GM19328 (cell line): ENCODE measurements at regions not wholly inside any gene's neighbourhood (a gene's known extent, or its start where the extent isn't known, plus 50 kb on each side); places are given as distances from the start of the nearest gene placed in this dataset.
"Not testable (repeated sequence)": the region's sequence is repeated elsewhere in the genome, so short reads cannot be mapped to it uniquely, and the experiment has no call there.

Source experiments
- ATAC-seq: cut with Tn5 transposase; IDR thresholded peaks from one replicate; pipeline ENCODE4 v1.9.1; 2021; ENCODE audit warnings: mild to moderate bottlenecking, moderate library complexity; ENCODE audit not compliant: unreplicated experiment

DNA sequence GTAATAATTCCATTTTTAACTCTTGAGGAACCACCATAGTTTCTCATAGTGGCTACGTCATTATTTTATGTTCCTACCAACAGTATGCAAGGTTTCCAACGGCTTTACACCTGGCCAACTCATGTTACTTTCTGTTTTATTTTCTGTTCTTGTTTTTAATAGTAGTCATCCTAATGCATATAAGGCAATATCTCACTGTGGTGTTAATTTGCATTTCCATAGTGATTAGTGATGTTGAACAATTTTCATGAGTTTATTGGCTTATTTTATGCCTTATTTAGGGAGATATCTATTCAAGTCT is 465.5 kb upstream of the KLF6 start:
- ATAC-seq, result no peak

DNA sequence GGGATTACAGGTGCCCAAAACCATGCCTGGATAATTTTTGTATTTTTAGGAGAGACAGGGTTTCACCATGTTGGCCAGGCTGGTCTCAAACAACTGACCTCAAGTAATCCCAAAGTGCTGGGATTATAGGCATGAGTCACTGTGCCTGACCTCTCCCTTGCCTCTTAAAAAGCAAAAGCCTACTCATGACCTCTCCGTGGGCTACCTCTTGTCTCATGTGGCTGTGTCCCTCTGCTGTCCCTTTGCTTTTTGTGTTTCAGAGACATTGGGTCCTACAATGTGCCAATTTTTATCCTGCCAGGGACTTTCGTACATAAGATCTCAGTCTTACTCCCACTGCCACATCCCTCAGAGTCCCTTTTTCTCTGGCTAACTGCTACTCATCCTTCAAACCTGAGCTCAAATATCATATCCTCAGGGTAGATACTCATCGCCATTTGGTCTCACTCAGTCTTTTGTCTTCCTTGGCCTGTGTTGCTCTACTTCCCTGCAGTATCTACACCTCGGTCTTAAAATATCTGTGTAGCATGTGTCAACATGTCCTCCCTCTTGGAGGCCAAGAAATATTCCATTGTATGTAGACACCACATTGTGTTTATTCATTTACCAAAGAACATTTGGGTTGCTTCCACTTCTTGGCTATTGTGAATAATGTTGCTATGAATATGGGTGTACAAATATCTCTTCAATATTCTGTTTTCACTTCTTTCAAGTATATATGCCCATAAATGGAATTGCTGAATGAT is 465.0 kb upstream of the KLF6 start:
- no peak for ATAC-seq

DNA sequence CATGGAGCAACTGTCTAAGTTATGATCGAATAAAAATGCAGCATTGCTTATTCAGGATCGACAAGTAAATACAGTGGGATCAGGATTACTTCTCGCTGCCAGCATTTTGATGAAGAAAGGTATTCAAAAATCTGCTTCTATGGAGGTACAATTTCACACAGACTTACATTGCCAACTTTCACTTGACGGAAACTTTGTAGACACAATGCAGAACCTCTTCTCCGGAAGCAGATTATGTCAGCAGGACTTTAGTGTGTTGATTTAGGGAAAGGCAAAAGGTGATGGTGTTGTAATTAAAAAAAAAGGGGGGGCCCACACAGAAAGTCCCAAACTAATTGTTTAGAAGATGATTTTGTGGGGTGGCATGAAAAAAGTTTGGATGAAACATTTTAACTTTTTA is 462.4 kb upstream of the KLF6 start:
- ATAC-seq, result no peak

DNA sequence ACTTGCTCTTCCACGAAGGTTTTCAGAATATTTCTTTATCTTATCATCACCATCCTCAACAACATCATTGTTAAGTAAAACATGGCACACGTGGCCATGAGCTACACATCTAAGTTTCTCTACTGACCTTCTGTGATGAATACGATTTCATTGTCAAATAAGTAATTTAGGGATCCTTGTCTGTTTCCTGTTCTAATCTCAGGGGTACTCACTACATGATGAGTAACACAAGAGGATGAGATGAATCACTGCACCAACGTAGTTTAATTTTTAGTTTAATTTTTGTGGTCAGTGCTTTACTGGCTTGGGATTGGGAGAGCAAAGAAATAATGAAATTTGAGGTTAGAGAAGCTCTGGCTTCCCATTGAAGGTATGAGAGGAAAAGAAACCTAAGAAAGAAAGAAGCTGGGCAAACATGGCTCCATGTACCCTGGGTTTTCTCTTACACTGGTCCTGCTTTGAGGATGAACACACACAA is 461.9 kb upstream of the KLF6 start:
- no peak for ATAC-seq

DNA sequence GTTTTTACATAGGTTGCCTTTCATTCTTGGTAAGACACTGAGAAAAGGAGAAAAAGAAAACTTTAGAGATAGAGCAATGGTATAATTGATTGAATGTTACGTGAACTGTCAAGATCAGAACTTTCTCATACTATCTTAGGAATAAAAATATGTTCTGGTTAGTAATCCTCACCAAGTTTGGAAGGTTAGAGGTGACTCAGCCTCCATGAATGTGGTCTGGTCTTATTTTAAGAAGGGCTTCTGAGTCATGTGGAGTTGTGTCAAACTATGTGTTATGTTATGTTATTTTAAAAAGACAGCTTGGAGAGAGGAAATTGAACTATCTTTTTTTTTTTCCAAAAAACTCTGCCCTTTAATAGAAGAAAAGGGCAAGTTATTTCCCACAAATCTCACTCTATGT is 458.6 kb upstream of the KLF6 start:
- no peak for ATAC-seq

DNA sequence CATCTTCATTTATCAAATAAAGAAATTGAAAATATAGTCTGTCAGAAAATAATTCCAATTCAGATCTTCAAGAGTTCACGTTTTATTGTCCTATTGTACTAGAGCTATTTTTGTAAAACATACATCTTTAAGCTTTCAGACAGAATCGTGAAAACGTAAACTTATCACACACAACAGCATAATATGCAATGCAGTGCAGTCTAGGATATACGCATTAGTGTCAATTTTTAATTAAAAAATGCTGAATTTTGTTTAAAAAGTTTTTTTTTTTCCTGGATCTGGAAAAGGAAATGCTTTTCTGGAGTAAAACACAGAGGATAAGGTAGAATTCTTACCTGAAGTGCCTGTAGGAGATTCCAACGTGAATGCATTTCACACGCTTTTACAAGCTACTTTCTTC is 458.2 kb upstream of the KLF6 start:
- no peak for ATAC-seq

DNA sequence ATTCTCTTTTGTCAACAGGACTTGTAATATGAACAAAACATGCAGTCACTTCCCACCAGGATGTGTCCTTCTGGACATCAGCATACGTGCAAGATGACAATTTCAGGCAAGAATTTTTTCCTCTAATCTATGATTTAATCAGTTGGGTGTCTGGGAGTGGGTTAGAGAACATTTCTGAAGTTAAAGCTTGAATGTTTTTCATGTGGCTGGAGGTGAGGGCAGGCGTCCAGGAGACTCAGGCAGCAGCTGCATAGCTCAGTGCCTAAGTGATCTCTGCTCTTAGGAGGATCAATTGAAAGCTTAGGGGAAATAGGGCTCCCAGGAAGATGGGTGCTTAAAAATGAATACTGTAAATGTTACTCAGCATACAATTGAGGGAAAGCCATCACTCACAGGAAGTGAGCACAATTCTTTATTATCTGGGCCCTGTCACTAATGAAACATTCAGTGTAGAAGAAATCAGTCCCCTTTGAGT is 457.6 kb upstream of the KLF6 start:
- no peak for ATAC-seq

DNA sequence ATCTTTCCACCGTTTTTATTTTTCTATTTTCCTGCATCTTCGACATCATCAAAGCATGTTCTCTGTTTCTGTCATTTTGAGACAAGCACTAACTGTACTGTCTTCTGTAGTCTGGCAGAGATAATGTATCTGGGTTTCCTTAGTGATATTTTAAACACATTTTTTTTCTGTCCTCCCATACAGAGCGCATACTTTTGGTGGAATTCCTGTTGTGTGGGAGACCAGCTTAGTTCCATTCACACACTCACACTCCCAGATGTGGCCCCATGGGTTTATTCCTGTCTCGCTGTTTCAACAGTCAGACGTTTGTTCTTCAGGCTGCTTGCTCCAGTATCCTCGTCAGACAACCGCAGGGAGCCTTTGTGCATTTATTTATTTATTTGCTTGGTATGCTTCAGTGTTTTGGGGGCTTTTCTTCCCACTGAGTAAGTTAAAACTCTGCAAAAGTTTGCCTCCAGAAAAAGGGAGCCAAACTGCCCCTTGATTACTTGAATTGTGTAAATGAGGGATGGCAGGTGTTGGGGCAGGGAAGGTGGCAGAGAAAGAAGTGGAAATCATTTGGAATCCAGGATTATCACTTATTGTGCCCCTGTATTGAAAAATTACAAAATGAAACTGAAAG is 456.8 kb upstream of the KLF6 start:
- no peak for ATAC-seq

DNA sequence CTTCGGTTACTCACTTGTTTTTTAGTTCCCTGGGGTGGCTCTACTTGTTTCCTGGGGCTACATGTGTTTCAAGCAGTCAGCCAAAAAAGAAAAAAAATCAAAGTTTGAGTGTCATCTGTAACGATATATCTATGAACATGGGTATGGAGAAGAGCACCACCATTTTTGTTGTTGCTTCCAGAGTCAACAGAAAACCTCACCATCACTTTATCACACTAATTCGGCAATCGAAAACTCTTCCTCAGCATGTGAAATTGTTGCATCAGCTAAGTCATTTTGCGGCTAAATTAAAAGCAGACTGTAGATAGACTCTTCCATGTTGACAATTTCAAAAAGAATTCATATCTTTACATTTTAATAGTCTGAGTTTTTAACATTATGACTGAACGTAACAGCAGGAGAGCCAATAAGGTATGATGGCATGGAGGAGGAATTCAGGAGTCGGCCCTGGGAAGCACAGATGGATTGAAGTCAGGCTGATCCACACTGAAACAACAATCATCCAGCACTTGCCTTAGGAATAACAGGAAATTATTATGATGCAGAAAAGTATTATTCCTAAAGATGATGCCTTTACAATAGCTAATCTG is 455.7 kb upstream of the KLF6 start:
- ATAC-seq, result no peak

DNA sequence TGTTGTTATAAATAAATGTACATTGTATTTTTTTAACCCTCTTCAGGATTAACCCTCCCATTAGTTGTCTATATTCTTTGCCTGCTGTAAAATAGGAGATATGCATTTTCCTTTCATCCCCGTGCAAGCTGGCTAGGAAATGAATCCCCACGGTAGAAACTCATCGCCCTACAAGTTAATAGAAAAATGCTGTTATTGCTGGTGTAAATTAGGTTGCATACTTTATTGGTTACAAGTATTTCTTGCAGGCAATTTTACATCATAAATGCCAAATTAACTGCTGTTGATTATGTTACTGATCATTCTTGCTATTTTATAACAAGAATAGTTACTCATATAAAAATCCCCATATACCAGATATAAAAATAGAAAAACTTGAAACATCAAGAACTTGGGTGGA is 454.2 kb upstream of the KLF6 start:
- no peak for ATAC-seq

DNA sequence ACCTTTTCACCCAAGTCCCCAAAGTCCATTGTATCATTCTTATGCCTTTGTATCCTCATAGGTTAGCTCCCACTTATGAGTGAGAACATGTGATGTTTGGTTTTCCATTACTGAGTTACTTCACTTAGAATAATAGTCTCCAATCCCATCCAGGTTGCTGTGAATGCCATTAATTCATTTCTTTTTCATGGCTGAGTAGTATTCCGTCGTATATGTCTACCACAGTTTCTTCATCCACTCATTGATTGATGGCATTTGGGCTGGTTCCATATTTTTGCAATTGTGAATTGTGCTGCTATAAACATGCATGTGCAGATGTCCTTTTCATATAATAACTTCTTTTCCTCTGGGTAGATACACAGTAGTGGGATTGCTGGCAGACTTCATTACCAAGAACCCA is 451.9 kb upstream of the KLF6 start:
- ATAC-seq, result not testable (repeated sequence)

DNA sequence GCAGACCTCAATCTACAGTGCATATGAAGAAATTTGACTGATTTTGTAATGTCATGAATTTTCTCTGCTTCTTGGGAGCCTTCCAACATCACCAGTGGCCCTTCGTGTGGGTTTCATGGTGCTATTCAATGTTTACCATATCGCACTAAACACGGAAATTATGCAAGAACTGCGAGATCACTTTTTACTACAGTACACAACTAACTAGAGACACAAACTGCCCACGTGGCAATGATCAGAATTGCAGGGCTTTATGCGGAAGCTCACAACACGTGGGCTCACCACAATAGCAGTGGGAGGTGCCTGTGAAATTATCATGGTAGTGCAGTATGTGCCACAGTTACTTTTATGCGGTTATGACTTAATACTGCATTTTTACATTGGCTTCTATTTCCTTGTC is 449.7 kb upstream of the KLF6 start:
- ATAC-seq, result no peak

DNA sequence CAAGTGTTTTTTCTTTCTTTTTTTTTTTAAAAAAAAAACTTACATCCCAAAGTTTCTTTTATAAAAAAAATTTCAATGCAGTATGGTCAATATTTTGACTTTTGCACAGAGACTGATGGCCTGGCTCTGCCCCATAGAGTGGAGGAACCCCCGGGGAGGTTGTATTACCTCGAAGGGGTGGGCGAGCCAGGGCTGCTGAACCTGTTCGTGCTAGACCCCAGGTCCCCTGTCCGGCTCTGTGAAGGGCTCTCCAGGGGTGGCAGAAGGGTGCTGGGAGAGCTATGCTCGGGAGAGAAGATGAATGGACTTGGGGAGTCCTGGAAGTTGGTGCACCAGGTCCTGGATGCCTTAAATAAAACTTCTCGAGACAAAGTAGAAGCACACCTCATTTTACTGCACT is 446.4 kb upstream of the KLF6 start:
- no peak for ATAC-seq

DNA sequence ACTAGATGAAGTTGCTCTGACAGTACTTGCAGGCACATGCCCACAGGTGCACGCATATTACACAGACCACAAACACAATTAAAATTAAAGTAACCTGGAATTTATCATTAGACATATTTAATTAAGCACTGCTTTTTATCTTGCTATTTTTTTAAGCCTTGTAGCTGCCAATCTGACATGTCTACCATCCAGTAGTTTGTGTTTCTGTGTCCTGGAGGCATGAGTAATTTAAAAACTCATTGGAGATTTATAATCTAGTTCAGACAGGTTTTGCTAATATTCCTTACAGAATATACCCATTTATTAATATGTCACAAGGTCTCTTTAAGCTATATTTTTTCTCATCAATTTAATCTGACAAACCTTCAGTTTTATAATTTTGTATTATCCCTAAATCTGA is 445.0 kb upstream of the KLF6 start:
- no peak for ATAC-seq

DNA sequence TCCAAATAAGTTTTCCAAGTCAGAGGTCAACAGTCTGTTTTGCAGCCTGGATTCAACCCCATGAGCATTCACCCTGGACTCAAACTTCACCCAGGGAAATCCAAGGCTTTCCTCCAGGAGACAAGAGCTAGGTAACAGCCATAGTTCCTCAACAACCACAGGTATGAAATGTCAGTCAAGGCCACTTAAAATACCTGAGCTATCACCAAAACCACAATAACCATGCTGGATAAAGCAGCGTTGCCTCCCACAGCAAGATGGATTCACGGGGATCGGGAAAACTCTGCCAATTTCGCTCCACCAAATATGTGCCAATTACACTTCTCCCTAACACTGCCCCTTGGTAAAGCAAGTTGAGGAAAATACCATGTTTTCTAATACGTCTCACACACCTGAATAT is 444.1 kb upstream of the KLF6 start:
- ATAC-seq, result no peak

DNA sequence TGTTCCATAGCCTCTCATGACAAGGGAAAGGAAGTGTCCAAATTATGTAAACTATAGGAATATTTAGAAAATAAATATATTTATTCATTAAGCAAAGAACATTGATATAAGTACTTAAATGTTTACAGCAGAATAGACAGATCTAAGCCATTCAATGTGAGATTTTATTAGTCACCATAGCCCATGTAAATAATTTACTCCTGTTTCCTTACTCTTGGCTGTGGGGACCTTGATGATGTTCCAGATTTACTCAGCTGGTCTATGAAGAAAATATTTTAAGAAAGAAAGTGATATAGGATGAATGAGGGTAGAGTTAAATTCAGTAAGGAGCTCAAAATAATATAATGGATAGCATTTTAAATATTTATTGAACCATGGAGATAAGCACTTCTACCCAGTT is 442.6 kb upstream of the KLF6 start:
- no peak for ATAC-seq

DNA sequence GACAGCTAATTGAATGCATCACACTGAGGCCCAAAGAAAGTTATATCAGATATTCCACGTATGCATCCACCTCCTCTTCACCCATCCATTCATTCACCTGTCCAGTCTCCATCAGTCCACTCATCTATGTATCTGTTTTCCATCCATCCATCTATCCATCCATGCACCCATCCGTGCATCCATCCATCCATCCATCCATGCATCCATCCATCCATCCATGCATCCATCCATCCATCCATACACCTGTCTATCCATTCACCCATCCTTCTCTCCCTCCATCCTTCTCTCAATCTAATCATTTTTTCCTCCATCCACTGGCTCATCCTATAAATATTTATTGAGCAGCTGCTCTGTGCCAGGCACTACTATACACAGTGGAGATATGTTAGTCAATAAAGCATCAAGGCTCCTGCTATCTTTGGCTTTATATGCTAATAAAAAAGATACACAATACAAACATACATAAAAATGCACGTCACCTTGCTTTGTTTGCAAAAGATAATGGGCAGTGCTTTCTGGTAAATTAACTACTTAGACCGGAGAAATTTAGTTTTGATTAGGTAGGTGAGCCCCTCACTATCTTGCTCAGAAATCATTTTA is 442.0 kb upstream of the KLF6 start:
- ATAC-seq, result no peak

DNA sequence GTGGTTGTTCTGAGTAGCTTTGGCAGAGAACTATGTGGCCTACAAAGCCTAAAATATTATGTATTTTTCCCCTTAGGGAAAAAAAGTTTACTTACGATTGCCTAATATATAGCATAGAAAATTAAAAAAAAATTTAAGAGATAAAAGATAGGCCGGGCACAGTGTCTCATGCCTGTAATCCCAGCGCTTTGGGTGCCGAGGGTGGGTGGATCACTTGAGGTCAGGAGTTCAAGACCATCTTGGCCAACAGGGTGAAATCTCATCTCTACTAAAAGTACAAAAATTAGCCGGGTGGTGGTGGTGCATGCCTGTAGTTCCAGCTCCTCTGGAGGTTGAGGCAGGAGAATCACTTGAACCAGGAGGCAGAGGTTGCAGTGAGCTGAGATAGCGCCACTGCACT is 439.2 kb upstream of the KLF6 start:
- no peak for ATAC-seq

DNA sequence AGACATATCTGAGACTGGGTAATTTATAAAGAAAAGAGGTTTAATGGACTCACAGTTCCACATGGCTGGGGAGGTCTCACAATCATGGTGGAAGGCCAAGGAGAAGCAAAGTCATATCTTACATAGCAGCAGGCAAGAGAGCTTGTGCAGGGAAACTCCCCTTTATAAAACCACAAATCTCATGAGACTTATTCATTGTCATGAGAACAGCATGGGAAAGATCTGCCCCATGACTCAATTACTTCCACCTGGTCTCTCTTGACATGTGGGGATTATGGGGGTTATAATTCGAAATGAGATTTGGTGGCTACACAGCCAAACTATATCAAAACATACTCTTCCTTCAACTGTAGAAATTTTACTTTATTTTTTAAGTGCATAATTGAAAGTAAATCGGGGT is 436.3 kb upstream of the KLF6 start:
- not testable (repeated sequence) for ATAC-seq

DNA sequence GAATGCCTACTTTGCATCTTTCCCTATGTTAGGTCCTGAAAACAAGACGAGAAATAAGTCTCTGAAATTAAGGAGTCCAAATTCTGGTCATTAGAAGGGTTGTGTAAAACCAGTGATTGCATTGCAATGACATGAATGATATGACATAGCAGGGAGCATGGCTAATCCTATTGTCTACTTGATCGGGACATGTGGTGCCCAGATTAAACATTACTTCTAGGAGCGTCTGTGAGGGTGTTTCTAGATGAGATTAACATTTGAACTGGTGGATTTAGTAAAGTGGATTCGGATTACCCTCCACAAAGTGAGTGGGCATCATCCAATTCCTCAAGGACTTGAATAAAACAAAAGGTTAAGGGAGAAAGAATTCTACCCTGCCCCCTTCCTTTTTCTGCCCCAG is 434.9 kb upstream of the KLF6 start:
- no peak for ATAC-seq

DNA sequence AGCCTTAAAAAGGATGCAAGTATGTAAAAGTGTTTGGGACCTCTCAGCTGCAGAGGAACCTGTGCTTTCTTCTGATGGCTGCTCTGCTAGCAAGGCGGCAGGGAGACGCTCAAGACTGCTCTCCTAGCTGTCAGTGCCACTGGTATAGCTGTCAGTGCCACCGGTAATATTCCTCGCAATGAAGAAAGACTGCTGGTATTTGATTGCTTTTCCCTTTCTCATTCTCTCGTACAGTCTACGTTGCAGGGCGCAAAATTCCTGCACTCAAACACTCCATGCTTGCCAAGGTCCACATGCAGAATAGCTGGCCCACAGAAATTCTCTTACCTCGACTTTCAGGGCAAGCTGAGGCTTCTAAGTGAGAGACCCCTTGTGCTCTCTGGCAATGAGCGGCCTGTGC is 432.6 kb upstream of the KLF6 start:
- no peak for ATAC-seq

DNA sequence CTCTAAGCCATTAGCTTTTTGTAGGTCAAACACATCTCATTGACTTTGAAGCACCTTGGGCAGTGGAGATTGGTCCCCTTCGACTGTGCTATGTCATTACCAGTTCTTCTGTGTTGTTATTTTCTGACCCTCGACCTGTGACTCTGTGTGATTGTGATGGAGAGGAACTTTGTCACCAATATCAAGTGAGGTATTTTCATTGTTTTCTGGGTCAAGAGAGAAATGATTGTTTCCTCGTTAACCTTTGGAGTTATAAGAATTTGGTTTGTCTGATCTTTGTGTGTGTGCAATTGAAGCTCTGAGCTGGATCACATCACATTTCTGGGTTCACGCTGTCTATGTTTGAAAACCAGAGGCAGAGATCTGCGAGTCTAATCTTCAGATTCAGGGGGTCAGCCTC is 432.2 kb upstream of the KLF6 start:
- no peak for ATAC-seq
